ENCODE measurements at regions not wholly inside any gene's neighbourhood (a gene's known extent, or its start where the extent isn't known, plus 50 kb on each side); places are given as distances from the start of the nearest gene placed in this dataset.

- ATAC-seq: no peak
- TF ChIP-seq CSRNP3 (CRISPR knock-in tag; IDR thresholded peaks at IDR 0.05) (no peak), ISL1 (CRISPR knock-in tag; IDR thresholded peaks at IDR 0.05) (no peak), ZNF8 (CRISPR knock-in tag; IDR thresholded peaks at IDR 0.05) (no peak), ZNF70 (CRISPR knock-in tag; IDR thresholded peaks at IDR 0.05) (no peak), CREB5 (CRISPR knock-in tag; IDR thresholded peaks at IDR 0.05; ENCODE audit: low read depth) (no peak), ZFP30 (CRISPR knock-in tag; IDR thresholded peaks at IDR 0.05) (no peak), PATZ1 (CRISPR knock-in tag; IDR thresholded peaks at IDR 0.05; ENCODE audit: borderline replicate concordance) (no peak), OSR1 (CRISPR knock-in tag; IDR thresholded peaks at IDR 0.05) (no peak), TOX (CRISPR knock-in tag; IDR thresholded peaks at IDR 0.05; ENCODE audit: borderline replicate concordance) (no peak), ESRRG (CRISPR knock-in tag; IDR thresholded peaks at IDR 0.05) (no peak), BACH2 (CRISPR knock-in tag; IDR thresholded peaks at IDR 0.05; ENCODE audit: borderline replicate concordance) (no peak)
Measured at GRCh38 chr10:56139405-56139804, 221.7 kb downstream of the ZWINT start.

- ATAC-seq: no peak
- TF ChIP-seq CSDC2 (CRISPR knock-in tag; IDR thresholded peaks at IDR 0.05): no peak
Measured at GRCh38 chr10:56135828-56136227, 225.2 kb downstream of the ZWINT start.

GRCh38 chr10:56123247-56123646 lies 237.8 kb downstream of the ZWINT start:
- TF ChIP-seq BACH2 (CRISPR knock-in tag; IDR thresholded peaks at IDR 0.05; ENCODE audit: borderline replicate concordance) (no peak), OSR1 (CRISPR knock-in tag; IDR thresholded peaks at IDR 0.05) (no peak), ARNTL (CRISPR knock-in tag; IDR thresholded peaks at IDR 0.05; ENCODE audit: borderline replicate concordance, low read depth) (no peak), POU6F1 (CRISPR knock-in tag; IDR thresholded peaks at IDR 0.05; ENCODE audit: borderline replicate concordance, low read depth) (no peak), TCF4 (CRISPR knock-in tag; IDR thresholded peaks at IDR 0.05; ENCODE audit: borderline replicate concordance) (no peak), PPARA (CRISPR knock-in tag; IDR thresholded peaks at IDR 0.05; ENCODE audit: borderline replicate concordance) (no peak), TOX (CRISPR knock-in tag; IDR thresholded peaks at IDR 0.05; ENCODE audit: borderline replicate concordance) (no peak), ZNF70 (CRISPR knock-in tag; IDR thresholded peaks at IDR 0.05) (no peak), ZFP30 (CRISPR knock-in tag; IDR thresholded peaks at IDR 0.05) (no peak), CSRNP3 (CRISPR knock-in tag; IDR thresholded peaks at IDR 0.05) (no peak), ISL1 (CRISPR knock-in tag; IDR thresholded peaks at IDR 0.05) (no peak), TSHZ2 (CRISPR knock-in tag; IDR thresholded peaks at IDR 0.05) (no peak), ZNF8 (CRISPR knock-in tag; IDR thresholded peaks at IDR 0.05) (no peak), ZFP3 (CRISPR knock-in tag; IDR thresholded peaks at IDR 0.05) (no peak)
- no peak for ATAC-seq
